Prostate gland (tissue), 2 donors: ENCODE measurements at regions not wholly inside any gene's neighbourhood (a gene's known extent, or its start where the extent isn't known, plus 50 kb on each side); places are given as distances from the start of the nearest gene placed in this dataset.

Source experiments
- DNase-seq: peaks from one replicate; pipeline ENCODE4 v3.0.0-alpha.2; 2019; ENCODE audit warnings: low spot score
- H3K27ac ChIP-seq, 2 donors: fragments of 200-600 bp; sonication (generic); 2 replicates each; pipeline ENCODE4 v1.5.1; 2017 to 2019
- H3K27me3 ChIP-seq: fragments of 200-600 bp; sonication (generic); replicated peaks from 2 replicates; pipeline ENCODE4 v1.5.1; 2019; ENCODE audit not compliant: insufficient read depth
- H3K36me3 ChIP-seq, 2 donors: fragments of 200-600 bp; sonication (generic); 1 replicate in 1 of 2; 2 replicates in 1 of 2; pipeline versions ENCODE4 v1.5.1 to v1.8.1; 2017 to 2019
- H3K4me1 ChIP-seq: fragments of 200-600 bp; sonication (generic); replicated peaks from 2 replicates; pipeline ENCODE4 v1.5.1; 2019
- H3K4me3 ChIP-seq, 2 donors: fragments of 200-600 bp; sonication (generic); 2 replicates each; pipeline ENCODE4 v1.5.1; 2017 to 2019
- H3K9me3 ChIP-seq: fragments of 200-600 bp; sonication (generic); 2 replicates; pipeline ENCODE4 v1.5.1; 2017
- POLR2A ChIP-seq: fragments of 450-650 bp; IDR thresholded peaks from one replicate; pipeline ENCODE4 v1.6.1; 2016; ENCODE audit warnings: antibody characterized with exemption, mild to moderate bottlenecking
- POLR2AphosphoS5 ChIP-seq: sonication (generic); formaldehyde crosslinking; IDR thresholded peaks from one replicate; pipeline ENCODE4 v1.6.1; 2017; ENCODE audit warnings: antibody characterized with exemption
- WGBS: methylation state at CpG from one replicate; pipeline ENCODE4 v1.1.5; 2018; 5-methylcytosine and 5-hydroxymethylcytosine counted together
- intact Hi-C: fragments of 100-400 bp; cut with DNase I; formaldehyde crosslinking; loops from one replicate; pipeline ENCODE4 v1.14.2; 2022
- TF ChIP-seq, protein P1 (sequence below), 4 experiments: fragments of 200-600 bp in 2 of 4; fragments of 450-650 bp in 2 of 4; sonication (generic) in 2 of 4; IDR thresholded peaks; 1 replicate in 3 of 4; 2 replicates in 1 of 4; pipeline ENCODE4 v1.5.1; 2016 to 2019; ENCODE audit warnings: antibody characterized with exemption in 4 of 4, mild to moderate bottlenecking in 2 of 4, moderate library complexity in 2 of 4

DNA sequence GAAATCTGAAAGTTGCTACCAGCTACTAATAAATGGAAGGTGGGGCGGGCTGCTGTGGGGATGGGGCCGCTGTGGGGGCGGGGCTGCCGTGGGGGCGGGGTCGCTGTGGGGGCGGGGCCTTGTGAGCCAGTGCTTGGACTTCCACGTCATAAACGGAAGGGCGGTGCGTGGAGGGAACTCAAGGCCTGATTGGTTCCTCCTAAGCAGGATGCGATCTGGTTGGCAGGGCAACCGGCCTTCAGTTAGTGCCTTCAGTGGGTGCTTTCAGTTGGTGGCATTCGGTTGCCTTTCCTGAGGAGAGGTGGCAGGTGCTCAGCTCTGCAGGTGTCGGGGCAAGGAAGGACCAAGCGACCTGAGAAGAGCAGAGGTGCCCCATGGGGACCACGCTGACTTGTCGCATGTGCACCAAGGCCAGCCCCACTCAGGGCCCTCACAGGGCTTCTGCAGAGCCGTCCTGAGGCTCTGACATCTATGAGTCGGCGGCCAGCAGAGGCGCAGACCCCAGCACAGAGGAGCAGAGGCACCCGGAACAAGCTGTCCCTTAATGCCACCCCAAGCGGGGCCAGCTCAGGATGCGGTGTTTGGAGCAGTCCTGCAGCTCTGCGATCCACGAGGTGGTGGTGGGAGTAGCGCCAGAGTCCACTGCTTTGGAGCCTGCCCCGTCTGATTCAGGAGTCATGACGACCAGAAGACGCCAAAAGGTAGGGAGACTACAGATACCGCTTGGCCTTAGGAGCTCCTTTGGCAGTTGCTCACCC lies 54.4 kb upstream of the PDSS1 start:
- no peak for TF ChIP-seq POLR2AphosphoS5
- no peak for TF ChIP-seq POLR2A
- Histone ChIP-seq H3K27ac (no peak overlapping the region), H3K4me3 (no peak overlapping the region), H3K4me1 (no peaks in the 10 kb centered on the region), H3K9me3 (no peaks in the 10 kb centered on the region), H3K27me3 (no peaks in the 10 kb centered on the region), H3K36me3 (no peaks in the 10 kb centered on the region)
- DNase-seq: no peak
- WGBS: 92% methylated on average over 23 of the region's 32 CpGs
- intact Hi-C loops: no loop called here

DNA sequence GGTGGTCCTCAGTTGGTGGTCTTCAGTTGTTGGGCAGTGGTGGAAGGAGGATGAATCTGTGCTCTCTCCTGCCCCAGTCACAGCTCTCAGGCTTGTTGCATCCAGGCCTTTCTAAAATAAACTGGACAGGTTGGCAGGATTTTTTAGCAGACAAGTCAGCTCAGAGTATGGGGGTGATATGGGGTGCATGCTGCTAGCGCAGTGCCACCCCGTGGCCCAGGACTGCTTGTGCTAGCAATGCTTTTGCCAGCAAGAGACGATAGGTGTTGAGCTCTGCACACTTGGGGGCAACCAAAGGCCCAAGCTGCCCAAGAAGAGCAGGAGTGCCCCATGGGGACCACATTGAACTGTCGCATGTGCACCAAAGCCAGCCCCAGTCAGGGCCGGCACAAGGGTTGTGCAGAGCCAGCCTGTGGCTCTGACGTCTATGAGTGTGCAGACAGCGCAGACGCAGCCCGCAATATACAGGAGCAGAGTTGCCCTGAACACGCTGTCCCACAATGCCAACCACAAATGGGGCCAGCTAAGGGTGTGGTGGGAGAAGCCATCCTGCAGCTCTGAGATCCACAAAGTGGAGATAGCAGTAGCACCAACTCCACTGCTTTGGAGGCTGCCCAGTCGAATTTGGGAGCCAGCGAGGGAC lies 49.8 kb upstream of the PDSS1 start:
- intact Hi-C loops: no loop called here
- H3K36me3 ChIP-seq: no peaks in the 10 kb centered on the region
- no peaks in the 10 kb centered on the region for H3K4me1 ChIP-seq
- TF ChIP-seq, protein P1, sequence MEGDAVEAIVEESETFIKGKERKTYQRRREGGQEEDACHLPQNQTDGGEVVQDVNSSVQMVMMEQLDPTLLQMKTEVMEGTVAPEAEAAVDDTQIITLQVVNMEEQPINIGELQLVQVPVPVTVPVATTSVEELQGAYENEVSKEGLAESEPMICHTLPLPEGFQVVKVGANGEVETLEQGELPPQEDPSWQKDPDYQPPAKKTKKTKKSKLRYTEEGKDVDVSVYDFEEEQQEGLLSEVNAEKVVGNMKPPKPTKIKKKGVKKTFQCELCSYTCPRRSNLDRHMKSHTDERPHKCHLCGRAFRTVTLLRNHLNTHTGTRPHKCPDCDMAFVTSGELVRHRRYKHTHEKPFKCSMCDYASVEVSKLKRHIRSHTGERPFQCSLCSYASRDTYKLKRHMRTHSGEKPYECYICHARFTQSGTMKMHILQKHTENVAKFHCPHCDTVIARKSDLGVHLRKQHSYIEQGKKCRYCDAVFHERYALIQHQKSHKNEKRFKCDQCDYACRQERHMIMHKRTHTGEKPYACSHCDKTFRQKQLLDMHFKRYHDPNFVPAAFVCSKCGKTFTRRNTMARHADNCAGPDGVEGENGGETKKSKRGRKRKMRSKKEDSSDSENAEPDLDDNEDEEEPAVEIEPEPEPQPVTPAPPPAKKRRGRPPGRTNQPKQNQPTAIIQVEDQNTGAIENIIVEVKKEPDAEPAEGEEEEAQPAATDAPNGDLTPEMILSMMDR (IDR thresholded peaks at IDR 0.05): no peak
- TF ChIP-seq POLR2AphosphoS5: no peak
- TF ChIP-seq POLR2A: no peak
- no peaks in the 10 kb centered on the region for H3K9me3 ChIP-seq
- no peak for DNase-seq
- no peak overlapping the region for H3K27ac ChIP-seq
- no peaks in the 10 kb centered on the region for H3K27me3 ChIP-seq
- WGBS: 89% methylated on average over 10 of the region's 12 CpGs
- H3K4me3 ChIP-seq: no peak overlapping the region
